ENCODE measurements at regions not wholly inside any gene's neighbourhood (a gene's known extent, or its start where the extent isn't known, plus 50 kb on each side); places are given as distances from the start of the nearest gene placed in this dataset.

DNA sequence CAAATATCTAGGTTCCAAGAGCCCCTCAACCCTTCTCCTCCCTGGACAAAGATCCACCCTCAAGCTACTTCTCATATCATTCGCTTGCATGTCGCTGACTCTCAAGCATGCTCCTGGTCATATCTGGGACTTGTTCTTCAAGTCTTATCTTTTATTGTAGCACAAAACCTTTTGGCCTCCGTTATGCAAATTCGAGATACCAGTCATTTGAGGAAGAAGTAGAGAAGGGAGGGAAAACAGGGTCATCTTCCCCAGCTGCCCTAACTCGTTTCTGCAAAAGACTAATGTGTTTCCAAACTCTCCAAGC lies 63.8 kb upstream of the ETS2 start:
- TF ChIP-seq, protein P1, sequence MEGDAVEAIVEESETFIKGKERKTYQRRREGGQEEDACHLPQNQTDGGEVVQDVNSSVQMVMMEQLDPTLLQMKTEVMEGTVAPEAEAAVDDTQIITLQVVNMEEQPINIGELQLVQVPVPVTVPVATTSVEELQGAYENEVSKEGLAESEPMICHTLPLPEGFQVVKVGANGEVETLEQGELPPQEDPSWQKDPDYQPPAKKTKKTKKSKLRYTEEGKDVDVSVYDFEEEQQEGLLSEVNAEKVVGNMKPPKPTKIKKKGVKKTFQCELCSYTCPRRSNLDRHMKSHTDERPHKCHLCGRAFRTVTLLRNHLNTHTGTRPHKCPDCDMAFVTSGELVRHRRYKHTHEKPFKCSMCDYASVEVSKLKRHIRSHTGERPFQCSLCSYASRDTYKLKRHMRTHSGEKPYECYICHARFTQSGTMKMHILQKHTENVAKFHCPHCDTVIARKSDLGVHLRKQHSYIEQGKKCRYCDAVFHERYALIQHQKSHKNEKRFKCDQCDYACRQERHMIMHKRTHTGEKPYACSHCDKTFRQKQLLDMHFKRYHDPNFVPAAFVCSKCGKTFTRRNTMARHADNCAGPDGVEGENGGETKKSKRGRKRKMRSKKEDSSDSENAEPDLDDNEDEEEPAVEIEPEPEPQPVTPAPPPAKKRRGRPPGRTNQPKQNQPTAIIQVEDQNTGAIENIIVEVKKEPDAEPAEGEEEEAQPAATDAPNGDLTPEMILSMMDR (IDR thresholded peaks at IDR 0.05; ENCODE audit: borderline replicate concordance, extremely low read depth, low read length, poor library complexity, severe bottlenecking) = no peak
- TF ChIP-seq EZH2 (IDR thresholded peaks at IDR 0.05; ENCODE audit: borderline replicate concordance, low read depth, low read length, severe bottlenecking) = no peak

Data from DND-41 (cell line).